ENCODE measurements at regions not wholly inside any gene's neighbourhood (a gene's known extent, or its start where the extent isn't known, plus 50 kb on each side); places are given as distances from the start of the nearest gene placed in this dataset.

DNA sequence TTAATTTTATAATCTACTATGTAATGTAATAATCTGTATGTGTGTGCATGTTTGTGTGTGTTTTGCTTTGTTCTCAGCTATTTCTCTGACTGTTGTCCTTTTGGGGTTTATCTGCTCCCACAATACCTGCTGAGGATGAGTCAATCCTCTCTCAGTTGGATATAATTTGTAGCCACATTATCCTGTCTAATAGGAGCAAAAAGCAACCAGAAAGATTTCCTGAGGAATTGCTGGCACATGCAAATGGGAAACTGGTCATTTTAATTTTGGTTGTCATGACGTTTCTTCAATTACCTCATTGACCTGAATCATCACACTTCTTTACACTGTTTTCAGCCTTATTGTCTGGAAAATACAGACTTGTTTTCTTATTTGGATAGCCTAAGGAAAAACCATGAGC lies 488.4 kb downstream of the KLF5 start:
- no peak overlapping the region for H3K27ac ChIP-seq (ENCODE audit: low read length)
- H3K36me3 ChIP-seq (ENCODE audit: control insufficient read depth, insufficient read depth, low read length), result no peaks in the 10 kb centered on the region
- no CpG with 5 or more reads among the region's 1 CpG for WGBS (ENCODE audit: insufficient coverage)
- no peak overlapping the region for H3K4me3 ChIP-seq (ENCODE audit: low read length)
- DNase-seq, result no peak
- H3K27me3 ChIP-seq (ENCODE audit: control insufficient read depth, insufficient read depth, low read length), result no peaks in the 10 kb centered on the region
- H3K4me1 ChIP-seq (ENCODE audit: control insufficient read depth, insufficient read depth, low read length), result no peaks in the 10 kb centered on the region
- H3K9me3 ChIP-seq (replicated peaks; ENCODE audit: control insufficient read depth, low read depth, low read length), result no peaks in the 10 kb centered on the region

DNA sequence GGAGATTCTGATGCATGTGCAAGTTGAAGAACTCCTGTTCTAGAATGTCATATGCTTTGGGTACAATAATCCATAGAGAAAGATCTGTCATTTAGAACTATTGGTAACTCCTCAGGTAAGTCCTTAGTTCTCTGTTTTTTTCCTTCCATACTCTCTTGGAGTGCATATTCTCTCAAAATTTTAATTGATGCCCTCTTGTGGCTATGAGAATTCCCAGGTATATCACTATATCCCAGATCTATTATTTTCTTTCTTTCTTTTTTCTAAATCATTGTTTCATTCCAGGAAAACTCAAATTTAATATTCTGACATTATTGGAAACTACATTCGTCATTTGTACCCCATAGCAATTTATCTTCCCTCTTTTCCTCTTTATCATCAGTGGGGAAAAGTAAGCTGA lies 485.4 kb downstream of the KLF5 start:
- Histone ChIP-seq H3K27ac (ENCODE audit: low read length) (no peak overlapping the region), H3K9me3 (replicated peaks; ENCODE audit: control insufficient read depth, low read depth, low read length) (no peaks in the 10 kb centered on the region), H3K27me3 (ENCODE audit: control insufficient read depth, insufficient read depth, low read length) (no peaks in the 10 kb centered on the region), H3K36me3 (ENCODE audit: control insufficient read depth, insufficient read depth, low read length) (no peaks in the 10 kb centered on the region), H3K4me3 (ENCODE audit: low read length) (no peak overlapping the region), H3K4me1 (ENCODE audit: control insufficient read depth, insufficient read depth, low read length) (no peaks in the 10 kb centered on the region)
- no peak for DNase-seq
- WGBS (ENCODE audit: insufficient coverage), result no CpG with 5 or more reads among the region's 1 CpG

DNA sequence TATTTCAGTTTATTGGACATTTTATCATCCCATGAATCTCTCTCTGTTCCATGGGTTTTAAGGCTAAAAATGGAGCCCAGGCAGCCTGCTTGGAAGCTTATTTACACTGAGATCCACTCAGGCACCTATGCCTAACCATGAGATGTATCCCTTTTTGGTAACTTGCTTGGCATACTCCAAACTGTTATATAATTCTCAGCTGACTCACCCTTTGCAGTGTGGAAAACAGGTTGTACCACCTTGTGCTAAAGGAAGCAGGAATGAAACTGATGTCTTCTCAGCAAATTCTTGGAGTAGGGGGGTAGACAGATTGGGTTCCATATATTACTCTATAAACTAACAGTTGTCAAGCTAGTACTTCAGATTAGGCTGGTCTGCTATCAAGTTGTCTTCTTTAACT lies 483.6 kb downstream of the KLF5 start:
- Histone ChIP-seq H3K27ac (ENCODE audit: low read length) (no peak overlapping the region), H3K4me1 (ENCODE audit: control insufficient read depth, insufficient read depth, low read length) (no peaks in the 10 kb centered on the region), H3K36me3 (ENCODE audit: control insufficient read depth, insufficient read depth, low read length) (no peaks in the 10 kb centered on the region), H3K27me3 (ENCODE audit: control insufficient read depth, insufficient read depth, low read length) (no peaks in the 10 kb centered on the region), H3K4me3 (ENCODE audit: low read length) (no peak overlapping the region), H3K9me3 (replicated peaks; ENCODE audit: control insufficient read depth, low read depth, low read length) (no peaks in the 10 kb centered on the region)
- no peak for DNase-seq

DNA sequence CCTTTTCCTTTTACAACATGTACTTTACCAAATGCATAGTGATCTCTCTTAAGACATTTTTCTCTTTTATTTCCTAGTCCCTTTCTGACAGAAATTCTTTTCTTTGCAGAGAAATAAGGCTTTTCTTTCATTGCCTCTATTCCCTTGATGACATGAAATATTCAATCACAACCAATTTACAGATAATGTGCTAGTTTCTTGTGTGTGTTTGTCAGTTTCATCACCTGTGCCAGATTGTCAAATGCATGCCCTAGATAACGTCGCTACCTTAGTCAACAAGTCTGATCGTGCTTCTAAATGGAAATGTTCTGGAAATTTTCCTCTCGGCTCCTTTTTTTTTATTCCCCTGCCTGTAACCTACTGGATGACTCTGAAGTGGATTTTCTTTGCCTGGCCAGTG lies 478.1 kb downstream of the KLF5 start:
- Histone ChIP-seq H3K9me3 (replicated peaks; ENCODE audit: control insufficient read depth, low read depth, low read length) (no peaks in the 10 kb centered on the region), H3K36me3 (ENCODE audit: control insufficient read depth, insufficient read depth, low read length) (no peaks in the 10 kb centered on the region), H3K4me3 (ENCODE audit: low read length) (no peak overlapping the region), H3K27me3 (ENCODE audit: control insufficient read depth, insufficient read depth, low read length) (no peaks in the 10 kb centered on the region), H3K4me1 (ENCODE audit: control insufficient read depth, insufficient read depth, low read length) (no peaks in the 10 kb centered on the region), H3K27ac (ENCODE audit: low read length) (no peak overlapping the region)
- no peak for DNase-seq
- no CpG with 5 or more reads among the region's 4 CpGs for WGBS (ENCODE audit: insufficient coverage)

DNA sequence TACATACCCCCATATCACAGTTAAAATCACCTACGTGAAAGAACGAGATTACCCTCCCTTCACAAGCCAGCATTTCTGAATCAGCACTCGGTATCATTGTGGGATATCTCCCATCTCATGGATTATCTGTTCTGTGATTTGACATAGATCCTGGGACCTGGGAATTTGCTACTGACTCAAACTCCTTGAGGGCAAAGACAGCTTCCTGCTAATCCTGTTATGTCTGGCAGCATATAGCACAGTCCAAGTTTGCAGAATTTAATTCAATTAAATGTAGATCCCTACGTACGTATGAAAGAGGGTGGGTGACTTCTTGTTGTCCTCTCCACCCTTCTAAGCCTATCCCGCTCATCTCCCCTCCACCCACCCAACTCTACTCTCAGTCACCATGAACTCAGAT lies 476.5 kb downstream of the KLF5 start:
- Histone ChIP-seq H3K27ac (ENCODE audit: low read length) (no peak overlapping the region), H3K36me3 (ENCODE audit: control insufficient read depth, insufficient read depth, low read length) (no peaks in the 10 kb centered on the region), H3K4me3 (ENCODE audit: low read length) (no peak overlapping the region), H3K4me1 (ENCODE audit: control insufficient read depth, insufficient read depth, low read length) (no peaks in the 10 kb centered on the region), H3K27me3 (ENCODE audit: control insufficient read depth, insufficient read depth, low read length) (no peaks in the 10 kb centered on the region), H3K9me3 (replicated peaks; ENCODE audit: control insufficient read depth, low read depth, low read length) (no peaks in the 10 kb centered on the region)
- no peak for DNase-seq
- WGBS (ENCODE audit: insufficient coverage), result 87% methylated on average over 3 of the region's 6 CpGs

DNA sequence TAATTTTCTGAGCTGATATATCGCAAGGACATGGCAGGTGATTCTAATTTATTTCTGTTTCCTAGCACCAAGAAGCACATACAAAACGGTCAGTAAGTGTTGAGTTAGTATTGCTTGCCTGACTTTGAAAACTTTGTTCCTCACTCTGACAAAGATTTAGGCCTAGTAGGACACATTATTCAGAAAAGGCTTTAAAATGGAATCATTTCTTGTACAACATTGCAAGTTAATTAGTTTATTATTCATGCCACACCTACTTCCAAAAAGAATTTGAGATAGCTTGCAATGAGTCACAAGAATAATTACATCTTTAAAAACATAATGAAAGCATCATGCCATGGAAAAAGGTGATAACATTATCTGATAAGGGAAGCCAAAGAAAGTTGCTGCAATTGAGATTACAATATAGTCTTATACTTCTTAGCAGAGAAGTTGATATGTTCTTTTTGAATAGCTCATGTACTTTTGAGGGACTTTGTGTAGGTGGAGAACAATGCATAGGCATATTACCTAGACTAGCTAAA lies 474.2 kb downstream of the KLF5 start:
- no peak overlapping the region for H3K4me3 ChIP-seq (ENCODE audit: low read length)
- WGBS (ENCODE audit: insufficient coverage), result no CpG with 5 or more reads among the region's 2 CpGs
- no peak overlapping the region for H3K27ac ChIP-seq (ENCODE audit: low read length)
- H3K9me3 ChIP-seq (replicated peaks; ENCODE audit: control insufficient read depth, low read depth, low read length), result no peaks in the 10 kb centered on the region
- no peaks in the 10 kb centered on the region for H3K36me3 ChIP-seq (ENCODE audit: control insufficient read depth, insufficient read depth, low read length)
- DNase-seq, result no peak
- H3K4me1 ChIP-seq (ENCODE audit: control insufficient read depth, insufficient read depth, low read length), result no peaks in the 10 kb centered on the region
- H3K27me3 ChIP-seq (ENCODE audit: control insufficient read depth, insufficient read depth, low read length), result no peaks in the 10 kb centered on the region

DNA sequence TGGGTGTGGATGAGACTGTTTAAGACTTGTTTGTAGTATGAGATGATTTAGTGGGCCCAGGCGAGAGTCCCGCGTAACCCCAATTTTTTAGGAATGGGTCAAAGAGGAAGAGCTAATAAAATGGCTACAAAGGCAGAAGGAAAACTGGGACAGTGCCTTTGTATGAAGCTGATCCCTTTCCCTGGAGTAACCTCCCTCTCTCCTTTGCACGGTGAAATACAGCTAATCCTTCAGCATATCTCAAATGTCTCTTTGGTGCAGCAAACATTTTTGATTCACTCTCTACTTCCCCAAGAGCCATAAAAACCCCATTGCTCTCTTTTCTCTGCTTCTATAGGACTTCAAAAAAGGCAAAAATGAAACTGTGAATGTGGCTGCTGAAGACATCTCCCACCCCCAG lies 473.8 kb downstream of the KLF5 start:
- no peaks in the 10 kb centered on the region for H3K36me3 ChIP-seq (ENCODE audit: control insufficient read depth, insufficient read depth, low read length)
- H3K27me3 ChIP-seq (ENCODE audit: control insufficient read depth, insufficient read depth, low read length), result no peaks in the 10 kb centered on the region
- no peaks in the 10 kb centered on the region for H3K9me3 ChIP-seq (replicated peaks; ENCODE audit: control insufficient read depth, low read depth, low read length)
- no peak for DNase-seq
- H3K27ac ChIP-seq (ENCODE audit: low read length), result no peak overlapping the region
- H3K4me1 ChIP-seq (ENCODE audit: control insufficient read depth, insufficient read depth, low read length), result no peaks in the 10 kb centered on the region
- 93% methylated on average over 3 of the region's 4 CpGs for WGBS (ENCODE audit: insufficient coverage)
- no peak overlapping the region for H3K4me3 ChIP-seq (ENCODE audit: low read length)

DNA sequence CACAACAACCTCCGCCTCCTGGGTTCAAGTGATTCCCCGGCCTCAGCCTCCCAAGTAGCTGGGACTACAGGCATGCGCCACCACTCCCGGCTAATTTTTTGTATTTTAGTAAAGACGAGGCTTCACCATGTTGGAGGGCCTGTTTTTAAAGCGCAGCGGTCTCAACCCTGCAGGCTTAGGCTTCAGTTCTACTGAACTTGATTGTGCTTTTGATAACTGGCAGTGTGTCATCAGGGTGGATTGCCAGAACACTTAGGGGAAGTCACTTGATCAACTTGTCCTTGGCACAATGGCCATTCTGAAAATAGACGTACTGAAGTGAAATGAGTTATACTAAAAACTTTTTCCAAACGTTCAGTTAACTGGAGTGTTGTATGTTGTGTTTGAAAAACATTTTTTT lies 472.2 kb downstream of the KLF5 start:
- no peaks in the 10 kb centered on the region for H3K27me3 ChIP-seq (ENCODE audit: control insufficient read depth, insufficient read depth, low read length)
- no peaks in the 10 kb centered on the region for H3K36me3 ChIP-seq (ENCODE audit: control insufficient read depth, insufficient read depth, low read length)
- H3K27ac ChIP-seq (ENCODE audit: low read length), result no peak overlapping the region
- H3K4me3 ChIP-seq (ENCODE audit: low read length), result no peak overlapping the region
- DNase-seq, result no peak
- H3K9me3 ChIP-seq (replicated peaks; ENCODE audit: control insufficient read depth, low read depth, low read length), result no peaks in the 10 kb centered on the region
- H3K4me1 ChIP-seq (ENCODE audit: control insufficient read depth, insufficient read depth, low read length), result no peaks in the 10 kb centered on the region
- 84% methylated on average over 3 of the region's 9 CpGs for WGBS (ENCODE audit: insufficient coverage)

DNA sequence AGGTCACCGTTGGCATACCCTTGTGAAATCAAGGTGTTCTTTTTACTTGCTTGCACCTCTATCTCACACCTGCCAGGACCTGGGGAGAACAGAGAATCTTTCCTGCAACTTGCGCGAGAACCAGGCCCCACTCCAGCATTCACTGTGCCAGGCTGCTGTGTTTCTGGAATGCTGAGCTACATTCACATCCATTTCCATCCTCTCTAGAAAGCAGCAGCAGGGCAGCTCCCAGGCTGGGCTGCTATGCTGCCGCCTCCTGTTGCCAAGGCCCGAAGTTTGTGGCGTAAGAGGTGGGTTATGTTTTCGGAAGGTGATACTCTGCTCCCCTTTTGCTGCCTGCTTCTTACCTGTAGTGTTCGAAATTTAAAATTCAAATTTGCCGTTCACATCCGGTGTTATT lies 464.1 kb downstream of the KLF5 start:
- WGBS (ENCODE audit: insufficient coverage), result 89% methylated on average over 9 of the region's 10 CpGs
- H3K4me1 ChIP-seq (ENCODE audit: control insufficient read depth, insufficient read depth, low read length), result peaks cover 7% of the 10 kb centered on the region
- H3K4me3 ChIP-seq (ENCODE audit: low read length), result no peak overlapping the region
- H3K27me3 ChIP-seq (ENCODE audit: control insufficient read depth, insufficient read depth, low read length), result no peaks in the 10 kb centered on the region
- no peak for DNase-seq
- no peaks in the 10 kb centered on the region for H3K36me3 ChIP-seq (ENCODE audit: control insufficient read depth, insufficient read depth, low read length)
- no peaks in the 10 kb centered on the region for H3K9me3 ChIP-seq (replicated peaks; ENCODE audit: control insufficient read depth, low read depth, low read length)
- no peak overlapping the region for H3K27ac ChIP-seq (ENCODE audit: low read length)

DNA sequence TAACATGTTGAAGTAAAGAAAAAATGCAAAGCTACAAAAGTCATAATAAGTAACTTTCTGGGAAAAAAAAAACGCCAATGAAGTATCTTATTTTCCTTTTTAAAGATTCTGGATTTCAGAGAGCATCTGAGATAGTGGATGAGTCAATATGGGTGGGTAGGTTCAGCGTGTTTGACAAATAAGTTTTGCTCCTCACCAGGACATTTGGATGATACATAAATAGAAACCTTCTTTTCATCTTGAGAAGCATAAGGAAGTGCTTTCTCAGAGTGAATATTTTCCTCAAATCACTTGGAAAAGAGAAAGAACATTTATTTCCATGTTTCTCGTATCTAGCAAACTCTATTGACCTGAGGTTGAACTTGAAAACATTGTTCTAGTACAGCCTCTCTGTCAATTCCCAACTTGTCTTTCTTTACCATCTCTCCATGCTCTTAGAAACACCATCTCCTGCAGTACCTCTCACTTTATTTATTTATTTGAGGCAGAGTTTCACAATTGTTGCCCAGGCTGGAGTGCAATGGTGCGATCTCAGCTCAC lies 463.2 kb downstream of the KLF5 start:
- Histone ChIP-seq H3K27me3 (ENCODE audit: control insufficient read depth, insufficient read depth, low read length) (no peaks in the 10 kb centered on the region), H3K4me1 (ENCODE audit: control insufficient read depth, insufficient read depth, low read length) (peaks cover 7% of the 10 kb centered on the region), H3K36me3 (ENCODE audit: control insufficient read depth, insufficient read depth, low read length) (no peaks in the 10 kb centered on the region), H3K27ac (ENCODE audit: low read length) (no peak overlapping the region), H3K4me3 (ENCODE audit: low read length) (no peak overlapping the region), H3K9me3 (replicated peaks; ENCODE audit: control insufficient read depth, low read depth, low read length) (no peaks in the 10 kb centered on the region)
- DNase-seq, result peak; percentile 81
- no CpG with 5 or more reads among the region's 4 CpGs for WGBS (ENCODE audit: insufficient coverage)

DNA sequence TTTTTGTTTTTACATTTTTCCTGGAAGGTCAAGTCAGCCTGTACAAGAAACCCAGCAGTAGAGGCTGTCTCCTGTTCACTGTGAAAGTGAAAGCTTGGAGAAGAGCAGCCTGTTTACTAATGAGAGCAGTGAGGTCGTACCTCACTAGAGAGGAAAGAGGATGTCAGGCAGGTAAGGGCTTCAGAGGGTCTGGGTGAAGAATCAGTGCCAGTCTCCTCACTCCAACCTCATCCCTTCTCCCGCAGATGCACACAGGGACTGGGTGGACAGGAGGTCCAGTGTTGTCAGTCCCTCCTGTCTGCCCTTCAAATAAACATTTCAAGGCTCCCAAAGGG lies 462.5 kb downstream of the KLF5 start:
- H3K27me3 ChIP-seq (ENCODE audit: control insufficient read depth, insufficient read depth, low read length), result no peaks in the 10 kb centered on the region
- H3K36me3 ChIP-seq (ENCODE audit: control insufficient read depth, insufficient read depth, low read length), result no peaks in the 10 kb centered on the region
- DNase-seq, result peak; percentile 27
- no peaks in the 10 kb centered on the region for H3K9me3 ChIP-seq (replicated peaks; ENCODE audit: control insufficient read depth, low read depth, low read length)
- H3K4me1 ChIP-seq (ENCODE audit: control insufficient read depth, insufficient read depth, low read length), result peaks cover 7% of the 10 kb centered on the region
- peak overlapping the region; percentile 47 for H3K27ac ChIP-seq (ENCODE audit: low read length)
- no peak overlapping the region for H3K4me3 ChIP-seq (ENCODE audit: low read length)
- WGBS (ENCODE audit: insufficient coverage), result no CpG with 5 or more reads among the region's 2 CpGs

Measured in muscle of leg (tissue), 3 donors.